Left ventricle myocardium inferior (tissue), 1 donor: ENCODE measurements at regions not wholly inside any gene's neighbourhood (a gene's known extent, or its start where the extent isn't known, plus 50 kb on each side); places are given as distances from the start of the nearest gene placed in this dataset.
"Not testable (repeated sequence)": the region's sequence is repeated elsewhere in the genome, so short reads cannot be mapped to it uniquely, and the experiment has no call there.

Source experiments
- DNase-seq: peaks from one replicate; pipeline ENCODE4 v3.0.0-alpha.2; 2020
- H3K27ac ChIP-seq: fragments of 200-600 bp; replicated peaks from 2 replicates; pipeline ENCODE4 v1.8.0; 2021
- H3K27me3 ChIP-seq: fragments of 200-600 bp; 2 replicates; pipeline ENCODE4 v1.8.0; 2021; ENCODE audit warnings: low read depth
- H3K36me3 ChIP-seq: fragments of 200-600 bp; 2 replicates; pipeline ENCODE4 v1.8.0; 2021
- H3K4me1 ChIP-seq: fragments of 200-600 bp; 2 replicates; pipeline ENCODE4 v1.8.0; 2021
- H3K4me3 ChIP-seq: fragments of 200-600 bp; 2 replicates; pipeline ENCODE4 v1.8.0; 2021; ENCODE audit warnings: mild to moderate bottlenecking, moderate library complexity
- H3K9me3 ChIP-seq: fragments of 200-600 bp; replicated peaks from 2 replicates; pipeline ENCODE4 v1.8.0; 2021
- intact Hi-C: fragments of 100-400 bp; cut with micrococcal nuclease; formaldehyde crosslinking; loops from one replicate; pipeline ENCODE4 v1.11.0; 2022
- TF ChIP-seq, protein P1 (sequence below): fragments of 200-600 bp; IDR thresholded peaks from 2 replicates; pipeline ENCODE4 v1.8.0; 2021; ENCODE audit warnings: antibody characterized with exemption, mild to moderate bottlenecking, borderline replicate concordance
- donor health status: DM: no; HTN: yes; CAD: no; lungs with severe emphysema.

DNA sequence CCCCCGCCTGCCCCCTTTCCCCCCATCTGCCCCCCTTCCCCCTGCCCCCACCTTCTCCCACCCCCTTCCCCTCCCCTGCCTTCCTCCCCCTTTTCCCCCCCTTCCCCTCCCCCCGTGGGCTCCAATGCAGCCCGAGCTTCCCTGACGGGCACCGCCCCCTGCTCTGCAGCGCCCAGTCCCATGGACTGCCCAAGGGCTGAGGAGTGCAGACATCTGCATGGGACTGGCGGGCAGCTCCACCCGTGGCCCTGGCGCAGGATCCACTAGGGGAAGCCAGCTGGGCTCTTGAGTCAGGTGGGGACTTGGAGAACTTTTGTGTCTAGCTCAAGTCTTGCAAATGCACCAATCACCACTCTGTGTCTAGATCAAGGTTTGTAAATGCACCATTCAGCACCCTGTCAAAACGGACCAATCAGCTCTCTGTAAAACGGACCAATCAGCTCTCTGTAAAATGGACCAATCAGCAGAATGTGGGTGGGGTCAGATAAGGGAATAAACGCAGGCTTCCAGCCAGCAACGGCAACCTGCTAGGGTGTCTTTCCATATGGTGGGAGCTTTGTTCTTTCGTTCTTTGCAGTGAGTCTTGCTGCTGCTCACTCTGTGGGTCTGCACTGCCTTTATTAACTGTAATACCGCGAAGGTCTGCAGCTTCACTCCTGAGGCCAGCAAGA is 300.5 kb upstream of the PABPC4L start:
- no peak for DNase-seq
- no peak overlapping the region for H3K27ac ChIP-seq
- H3K4me1 ChIP-seq, result no peaks in the 10 kb centered on the region
- no peaks in the 10 kb centered on the region for H3K27me3 ChIP-seq
- TF ChIP-seq, protein P1, sequence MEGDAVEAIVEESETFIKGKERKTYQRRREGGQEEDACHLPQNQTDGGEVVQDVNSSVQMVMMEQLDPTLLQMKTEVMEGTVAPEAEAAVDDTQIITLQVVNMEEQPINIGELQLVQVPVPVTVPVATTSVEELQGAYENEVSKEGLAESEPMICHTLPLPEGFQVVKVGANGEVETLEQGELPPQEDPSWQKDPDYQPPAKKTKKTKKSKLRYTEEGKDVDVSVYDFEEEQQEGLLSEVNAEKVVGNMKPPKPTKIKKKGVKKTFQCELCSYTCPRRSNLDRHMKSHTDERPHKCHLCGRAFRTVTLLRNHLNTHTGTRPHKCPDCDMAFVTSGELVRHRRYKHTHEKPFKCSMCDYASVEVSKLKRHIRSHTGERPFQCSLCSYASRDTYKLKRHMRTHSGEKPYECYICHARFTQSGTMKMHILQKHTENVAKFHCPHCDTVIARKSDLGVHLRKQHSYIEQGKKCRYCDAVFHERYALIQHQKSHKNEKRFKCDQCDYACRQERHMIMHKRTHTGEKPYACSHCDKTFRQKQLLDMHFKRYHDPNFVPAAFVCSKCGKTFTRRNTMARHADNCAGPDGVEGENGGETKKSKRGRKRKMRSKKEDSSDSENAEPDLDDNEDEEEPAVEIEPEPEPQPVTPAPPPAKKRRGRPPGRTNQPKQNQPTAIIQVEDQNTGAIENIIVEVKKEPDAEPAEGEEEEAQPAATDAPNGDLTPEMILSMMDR, result no peak
- no peaks in the 10 kb centered on the region for H3K36me3 ChIP-seq
- intact Hi-C loops, result no loop called here
- H3K9me3 ChIP-seq, result peaks cover 4% of the 10 kb centered on the region
- H3K4me3 ChIP-seq, result no peak overlapping the region

DNA sequence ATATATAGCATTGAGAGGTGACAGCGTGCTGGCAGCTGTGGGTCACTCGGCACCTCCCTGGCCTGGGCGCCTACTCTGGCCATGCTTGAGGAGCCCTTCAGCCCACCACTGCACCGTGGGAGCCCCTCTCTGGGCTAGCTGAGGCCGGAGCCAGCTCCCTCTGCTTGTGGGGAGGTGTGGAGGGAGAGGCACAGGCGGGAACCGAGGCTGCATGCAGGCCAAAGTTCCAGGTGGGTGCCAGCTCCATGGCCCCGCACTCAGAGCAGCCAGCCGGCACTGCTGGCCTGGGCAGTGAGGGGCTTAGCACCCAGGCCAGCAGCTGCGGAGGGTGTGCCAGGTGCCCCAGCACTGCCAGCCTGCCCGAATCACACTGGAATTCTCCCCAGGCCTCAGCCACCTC is 299.9 kb upstream of the PABPC4L start:
- H3K4me1 ChIP-seq, H3K36me3 ChIP-seq, H3K27ac ChIP-seq, intact Hi-C loops, H3K9me3 ChIP-seq, DNase-seq, H3K27me3 ChIP-seq, H3K4me3 ChIP-seq: not testable (repeated sequence)

DNA sequence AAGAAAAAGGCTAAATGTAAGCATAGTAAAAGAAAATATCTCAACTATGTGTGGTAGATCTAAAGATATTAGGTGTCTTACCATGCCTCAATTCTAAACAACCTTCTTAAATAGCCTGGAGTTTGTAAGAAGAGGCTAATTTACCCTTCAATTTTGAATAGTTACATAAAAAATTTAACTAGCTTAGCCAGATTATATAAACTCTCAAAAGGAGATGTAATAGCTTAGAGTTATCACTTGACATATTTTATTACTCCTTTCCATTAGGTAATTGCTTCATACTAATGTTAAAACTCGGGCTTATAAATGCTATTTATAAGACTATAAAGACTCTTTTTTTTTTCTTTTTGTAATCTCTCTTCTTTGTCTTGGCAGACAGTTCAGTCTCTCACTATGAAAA is 297.5 kb upstream of the PABPC4L start:
- TF ChIP-seq, protein P1, result no peak
- no peak overlapping the region for H3K4me3 ChIP-seq
- intact Hi-C loops, result no loop called here
- H3K27ac ChIP-seq, result no peak overlapping the region
- no peaks in the 10 kb centered on the region for H3K36me3 ChIP-seq
- no peaks in the 10 kb centered on the region for H3K27me3 ChIP-seq
- H3K4me1 ChIP-seq, result no peaks in the 10 kb centered on the region
- peaks cover 22% of the 10 kb centered on the region for H3K9me3 ChIP-seq
- no peak for DNase-seq

DNA sequence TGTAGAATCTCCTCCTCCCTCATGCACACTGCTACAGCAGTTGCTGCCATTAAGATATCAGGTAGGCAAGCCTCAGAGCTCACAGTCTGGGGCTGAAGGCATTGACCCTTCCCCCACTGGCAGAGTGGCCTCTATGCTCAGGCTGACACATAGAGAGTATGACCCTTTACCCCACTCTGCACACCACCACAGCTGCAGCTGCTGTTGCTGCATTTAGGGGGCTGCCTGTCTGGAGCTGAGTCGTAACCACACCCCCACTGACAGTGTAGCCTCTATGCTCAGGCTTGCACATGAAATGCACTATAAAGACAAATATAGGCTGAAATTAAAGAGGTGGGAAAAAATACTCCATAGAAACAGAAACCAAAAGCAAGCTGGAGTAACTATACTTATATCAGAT is 289.3 kb upstream of the PABPC4L start:
- intact Hi-C loops, result no loop called here
- Histone ChIP-seq H3K4me3 (no peak overlapping the region), H3K27ac (no peak overlapping the region), H3K9me3 (peaks cover 13% of the 10 kb centered on the region), H3K4me1 (no peaks in the 10 kb centered on the region), H3K27me3 (no peaks in the 10 kb centered on the region), H3K36me3 (no peaks in the 10 kb centered on the region)
- TF ChIP-seq, protein P1, result no peak
- DNase-seq, result no peak

DNA sequence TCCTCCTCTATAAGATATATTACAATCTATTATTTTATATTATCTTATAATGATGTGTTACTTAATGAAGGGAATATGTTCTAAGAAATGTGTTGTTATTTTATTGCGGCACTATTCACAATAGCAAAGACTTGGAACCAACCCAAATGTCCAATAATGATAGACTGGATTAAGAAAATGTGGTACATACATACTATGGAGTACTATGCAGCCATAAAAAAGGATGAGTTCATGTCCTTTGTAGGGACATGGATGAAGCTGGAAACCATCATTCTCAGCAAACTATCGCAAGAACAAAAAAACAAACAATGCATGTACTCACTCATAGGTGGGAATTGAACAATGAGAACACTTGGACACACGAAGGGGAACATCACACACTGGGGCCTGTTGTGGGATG is 281.9 kb upstream of the PABPC4L start:
- H3K4me3 ChIP-seq, intact Hi-C loops, DNase-seq, H3K4me1 ChIP-seq, H3K27ac ChIP-seq, H3K27me3 ChIP-seq, H3K36me3 ChIP-seq: not testable (repeated sequence)
- peaks cover 32% of the 10 kb centered on the region for H3K9me3 ChIP-seq

DNA sequence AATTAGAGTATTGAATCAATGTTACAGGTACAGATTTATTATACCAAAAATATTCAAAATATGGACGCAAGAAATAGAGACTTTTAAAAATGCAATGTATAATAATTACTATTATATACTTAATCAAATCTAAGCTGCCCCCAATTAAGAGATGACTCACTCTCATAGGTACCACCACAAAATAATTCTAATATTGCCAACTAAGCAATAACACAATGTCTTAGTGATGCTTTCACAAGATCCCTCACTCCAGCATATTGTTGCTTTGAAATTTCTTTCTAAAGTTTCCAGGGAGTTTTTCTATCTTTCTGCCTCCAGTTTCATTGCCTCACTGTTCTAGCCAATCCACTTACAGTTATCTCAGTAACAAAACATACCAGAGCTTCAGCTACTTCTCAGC is 270.0 kb upstream of the PABPC4L start:
- Histone ChIP-seq H3K36me3 (no peaks in the 10 kb centered on the region), H3K4me3 (no peak overlapping the region), H3K27ac (no peak overlapping the region), H3K4me1 (no peaks in the 10 kb centered on the region), H3K27me3 (no peaks in the 10 kb centered on the region), H3K9me3 (peaks cover 18% of the 10 kb centered on the region)
- no peak for DNase-seq
- intact Hi-C loops, result no loop called here
- TF ChIP-seq, protein P1, result no peak
